Neural progenitor cell (in vitro differentiated cells): ENCODE measurements at regions not wholly inside any gene's neighbourhood (a gene's known extent, or its start where the extent isn't known, plus 50 kb on each side); places are given as distances from the start of the nearest gene placed in this dataset.

Experiments used
- DNase-seq: peaks from one replicate; pipeline ENCODE4 v3.0.0-alpha.2; 2016; ENCODE audit warnings: low spot score
- H2AFZ ChIP-seq: fragments of 200-600 bp; sonication (generic); replicated peaks from 2 replicates; pipeline ENCODE4 v1.6.1; 2016; ENCODE audit warnings: antibody characterized with exemption
- H3F3A ChIP-seq: fragments of 200-600 bp; sonication (generic); 2 replicates; pipeline ENCODE4 v1.6.1; 2016; ENCODE audit warnings: antibody characterized with exemption, low read depth
- H3K27ac ChIP-seq: fragments of 200-600 bp; sonication (generic); 2 replicates; pipeline ENCODE4 v1.5.1; 2016; ENCODE audit warnings: mild to moderate bottlenecking
- H3K27me3 ChIP-seq: fragments of 200-600 bp; sonication (generic); 2 replicates; pipeline ENCODE4 v1.6.1; 2016; ENCODE audit warnings: mild to moderate bottlenecking, moderate library complexity
- H3K36me3 ChIP-seq: fragments of 200-600 bp; sonication (generic); 2 replicates; pipeline ENCODE4 v1.5.1; 2016
- H3K4me1 ChIP-seq: fragments of 200-600 bp; sonication (generic); 2 replicates; pipeline ENCODE4 v1.6.1; 2016; ENCODE audit warnings: mixed run types
- H3K4me2 ChIP-seq: fragments of 200-600 bp; sonication (generic); 2 replicates; pipeline ENCODE4 v1.6.1; 2016
- H3K4me3 ChIP-seq: fragments of 200-600 bp; sonication (generic); 2 replicates; pipeline ENCODE4 v1.5.1; 2016
- H3K79me2 ChIP-seq: fragments of 200-600 bp; sonication (generic); 2 replicates; pipeline ENCODE4 v1.6.1; 2016; ENCODE audit warnings: low read depth
- H3K9ac ChIP-seq: fragments of 200-600 bp; sonication (generic); 2 replicates; pipeline ENCODE4 v1.6.1; 2016
- H3K9me3 ChIP-seq: fragments of 200-600 bp; sonication (generic); 2 replicates; pipeline ENCODE4 v1.5.1; 2016; ENCODE audit warnings: low read depth
- H4K20me1 ChIP-seq: fragments of 200-600 bp; sonication (generic); 2 replicates; pipeline ENCODE4 v1.6.1; 2016; ENCODE audit warnings: low read depth
- H3K27ac Mint-ChIP-seq: 3 replicates; pipeline ENCODE4 v1.8.0; 2021; ENCODE audit warnings: mixed read lengths
- H3K27me3 Mint-ChIP-seq: 2 replicates; pipeline ENCODE4 v1.8.0; 2022; ENCODE audit warnings: low read depth, mild to moderate bottlenecking, inconsistent platforms, moderate library complexity, mixed read lengths; ENCODE audit not compliant: insufficient read depth
- H3K36me3 Mint-ChIP-seq: 3 replicates; pipeline ENCODE4 v1.8.0; 2021; ENCODE audit warnings: mixed read lengths
- H3K4me1 Mint-ChIP-seq: 3 replicates; pipeline ENCODE4 v1.8.0; 2021; ENCODE audit warnings: mixed read lengths
- H3K4me3 Mint-ChIP-seq: 3 replicates; pipeline ENCODE4 v1.8.0; 2021; ENCODE audit warnings: mild to moderate bottlenecking, moderate library complexity, mixed read lengths
- H3K9me3 Mint-ChIP-seq: 3 replicates; pipeline ENCODE4 v1.8.0; 2020; ENCODE audit warnings: mixed read lengths
- CTCF ChIP-seq: fragments of 200-600 bp; sonication (generic); IDR thresholded peaks from 2 replicates; pipeline ENCODE4 v1.5.1; 2017; ENCODE audit warnings: antibody characterized with exemption, mild to moderate bottlenecking
- EZH2 ChIP-seq: fragments of 200-600 bp; sonication (generic); IDR thresholded peaks from 2 replicates; pipeline ENCODE4 v1.6.1; 2017; ENCODE audit warnings: antibody characterized with exemption, mild to moderate bottlenecking, moderate library complexity
- EZH2phosphoT487 ChIP-seq: fragments of 200-600 bp; sonication (generic); IDR thresholded peaks from 2 replicates; pipeline ENCODE4 v1.6.1; 2017; ENCODE audit warnings: antibody characterized with exemption

GRCh38 chr4:126548890-126549289 is 1083.9 kb upstream of the INTU start:
- no peaks in the 10 kb centered on the region for H3K27me3 ChIP-seq
- no peaks in the 10 kb centered on the region for H3K36me3 Mint-ChIP-seq
- no peak overlapping the region for H3K27ac ChIP-seq
- no peaks in the 10 kb centered on the region for H3K9me3 ChIP-seq
- no peaks in the 10 kb centered on the region for H4K20me1 ChIP-seq
- no peaks in the 10 kb centered on the region for H3K4me1 Mint-ChIP-seq
- H2AFZ ChIP-seq = no peak overlapping the region
- no peak for DNase-seq
- H3K9me3 Mint-ChIP-seq = no peaks in the 10 kb centered on the region
- H3K4me3 Mint-ChIP-seq = no peak overlapping the region
- H3K36me3 ChIP-seq = no peaks in the 10 kb centered on the region
- H3K4me2 ChIP-seq = no peak overlapping the region
- peaks cover 6% of the 10 kb centered on the region for H3K4me1 ChIP-seq
- H3K79me2 ChIP-seq = no peaks in the 10 kb centered on the region
- no peak overlapping the region for H3K27ac Mint-ChIP-seq
- no peak overlapping the region for H3K9ac ChIP-seq
- H3K27me3 Mint-ChIP-seq = peaks cover 3% of the 10 kb centered on the region
- no peaks in the 10 kb centered on the region for H3F3A ChIP-seq
- no peak overlapping the region for H3K4me3 ChIP-seq
- no peak for TF ChIP-seq CTCF
- no peak for TF ChIP-seq EZH2phosphoT487
- no peak for TF ChIP-seq EZH2

- no peaks in the 10 kb centered on the region for H3K27me3 ChIP-seq
- Mint-ChIP-seq H3K4me1 (no peaks in the 10 kb centered on the region), H3K36me3 (peaks cover 2% of the 10 kb centered on the region), H3K27me3 (peaks cover 3% of the 10 kb centered on the region), H3K27ac (no peak overlapping the region), H3K4me3 (no peak overlapping the region), H3K9me3 (peaks cover 5% of the 10 kb centered on the region)
- H3K4me3 ChIP-seq = no peak overlapping the region
- H3K27ac ChIP-seq = no peak overlapping the region
- no peak overlapping the region for H3K4me2 ChIP-seq
- no peak overlapping the region for H2AFZ ChIP-seq
- DNase-seq = no peak
- H3K79me2 ChIP-seq = no peaks in the 10 kb centered on the region
- no peaks in the 10 kb centered on the region for H3K9me3 ChIP-seq
- no peaks in the 10 kb centered on the region for H4K20me1 ChIP-seq
- H3K36me3 ChIP-seq = no peaks in the 10 kb centered on the region
- H3F3A ChIP-seq = no peaks in the 10 kb centered on the region
- TF ChIP-seq CTCF = no peak
- no peak for TF ChIP-seq EZH2
- no peak for TF ChIP-seq EZH2phosphoT487
- no peaks in the 10 kb centered on the region for H3K4me1 ChIP-seq
- H3K9ac ChIP-seq = no peak overlapping the region
Measured at GRCh38 chr4:126552321-126552720, 1080.4 kb upstream of the INTU start.

DNA sequence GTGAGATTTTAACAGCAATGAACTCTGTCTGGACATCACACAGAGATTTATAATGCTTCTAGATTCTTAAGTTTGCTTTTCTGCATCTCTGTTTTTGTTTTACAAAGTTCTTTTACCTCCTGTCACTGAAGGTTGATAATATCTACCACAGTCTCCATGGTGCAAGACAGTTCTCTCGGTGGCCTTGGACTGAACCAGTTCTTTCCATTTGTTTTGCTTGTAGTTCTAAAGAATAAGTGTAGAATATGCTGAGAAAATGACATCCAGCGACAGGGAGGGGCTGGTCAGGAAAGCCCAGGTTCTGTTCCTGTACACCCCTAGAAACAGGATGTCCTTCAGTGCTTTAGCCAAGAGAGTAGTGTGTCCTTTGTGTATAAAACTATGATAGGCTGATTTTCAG is 1079.5 kb upstream of the INTU start:
- Mint-ChIP-seq H3K27me3 (peaks cover 3% of the 10 kb centered on the region), H3K27ac (no peak overlapping the region), H3K4me1 (no peaks in the 10 kb centered on the region), H3K4me3 (no peak overlapping the region), H3K9me3 (peaks cover 5% of the 10 kb centered on the region), H3K36me3 (peaks cover 2% of the 10 kb centered on the region)
- no peaks in the 10 kb centered on the region for H3K27me3 ChIP-seq
- TF ChIP-seq EZH2phosphoT487 = no peak
- TF ChIP-seq EZH2 = no peak
- no peak for TF ChIP-seq CTCF
- no peak for DNase-seq
- no peak overlapping the region for H3K27ac ChIP-seq
- H3K9me3 ChIP-seq = no peaks in the 10 kb centered on the region
- peak overlapping the region; percentile 29 for H2AFZ ChIP-seq
- no peaks in the 10 kb centered on the region for H3K36me3 ChIP-seq
- H3K4me3 ChIP-seq = no peak overlapping the region
- no peak overlapping the region for H3K9ac ChIP-seq
- no peaks in the 10 kb centered on the region for H3K4me1 ChIP-seq
- no peak overlapping the region for H3K4me2 ChIP-seq
- no peaks in the 10 kb centered on the region for H3K79me2 ChIP-seq
- no peaks in the 10 kb centered on the region for H3F3A ChIP-seq
- H4K20me1 ChIP-seq = no peaks in the 10 kb centered on the region

GRCh38 chr4:126558596-126558995 is 1074.2 kb upstream of the INTU start:
- Histone ChIP-seq H3K36me3 (no peaks in the 10 kb centered on the region), H3K79me2 (no peaks in the 10 kb centered on the region), H3K4me3 (no peak overlapping the region), H3K9ac (no peak overlapping the region), H2AFZ (no peak overlapping the region), H3K27ac (no peak overlapping the region), H3K4me1 (no peaks in the 10 kb centered on the region), H3K9me3 (no peaks in the 10 kb centered on the region), H3K27me3 (no peaks in the 10 kb centered on the region), H3K4me2 (no peak overlapping the region), H4K20me1 (no peaks in the 10 kb centered on the region), H3F3A (no peaks in the 10 kb centered on the region)
- H3K4me1 Mint-ChIP-seq = no peaks in the 10 kb centered on the region
- peaks cover 3% of the 10 kb centered on the region for H3K27me3 Mint-ChIP-seq
- no peak for TF ChIP-seq CTCF
- TF ChIP-seq EZH2 = no peak
- TF ChIP-seq EZH2phosphoT487 = no peak
- H3K36me3 Mint-ChIP-seq = peaks cover 2% of the 10 kb centered on the region
- no peak for DNase-seq
- H3K27ac Mint-ChIP-seq = no peak overlapping the region
- no peak overlapping the region for H3K4me3 Mint-ChIP-seq
- H3K9me3 Mint-ChIP-seq = peaks cover 5% of the 10 kb centered on the region
